ENCODE measurements at regions not wholly inside any gene's neighbourhood (a gene's known extent, or its start where the extent isn't known, plus 50 kb on each side); places are given as distances from the start of the nearest gene placed in this dataset.

GRCh38 chr10:128866551-128866950 lies 600.5 kb upstream of the MGMT start:
- DNase-seq = no peak

DNA sequence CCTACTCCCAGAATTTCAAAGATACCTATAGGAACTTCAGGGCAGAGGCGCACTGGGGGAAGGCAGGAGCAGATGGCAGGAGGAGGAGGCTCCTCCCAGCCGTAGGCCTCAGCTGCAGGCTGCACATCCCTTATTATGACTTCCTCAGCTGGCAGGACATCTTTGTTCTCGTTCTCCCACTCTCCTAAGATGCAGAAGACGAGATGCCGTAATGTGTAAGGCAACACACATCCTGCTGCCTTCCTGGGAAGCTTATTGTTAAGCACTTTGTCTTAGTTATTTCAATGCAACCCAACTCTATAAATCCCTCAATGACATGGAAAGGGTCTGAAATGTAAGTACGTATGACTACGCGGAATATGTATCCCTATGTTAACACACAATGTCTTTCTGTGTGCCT lies 599.8 kb upstream of the MGMT start:
- no peak for DNase-seq

GRCh38 chr10:128867819-128868218 lies 599.2 kb upstream of the MGMT start:
- no peak for DNase-seq

DNA sequence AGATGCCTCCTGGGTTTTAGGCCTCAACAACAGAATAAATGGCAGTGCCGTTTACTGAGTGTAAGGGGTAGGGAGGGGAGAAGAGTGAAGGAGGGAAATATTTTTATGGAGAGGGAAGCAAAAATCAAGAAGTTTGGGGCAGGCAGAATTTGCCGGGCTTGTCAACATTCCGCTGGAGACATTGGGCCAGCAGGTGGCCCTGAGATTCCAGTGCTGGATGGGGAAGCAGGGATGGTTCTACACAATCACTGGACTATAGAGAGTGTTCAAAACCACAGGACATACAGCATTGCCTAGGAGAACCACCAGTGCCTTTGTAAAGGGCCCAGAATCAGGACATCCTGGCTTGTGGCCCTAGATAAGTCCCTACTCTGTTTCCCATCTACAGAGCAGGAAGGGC lies 598.6 kb upstream of the MGMT start:
- DNase-seq = no peak

GRCh38 chr10:128869101-128869749 lies 597.8 kb upstream of the MGMT start:
- no peak for DNase-seq

DNA sequence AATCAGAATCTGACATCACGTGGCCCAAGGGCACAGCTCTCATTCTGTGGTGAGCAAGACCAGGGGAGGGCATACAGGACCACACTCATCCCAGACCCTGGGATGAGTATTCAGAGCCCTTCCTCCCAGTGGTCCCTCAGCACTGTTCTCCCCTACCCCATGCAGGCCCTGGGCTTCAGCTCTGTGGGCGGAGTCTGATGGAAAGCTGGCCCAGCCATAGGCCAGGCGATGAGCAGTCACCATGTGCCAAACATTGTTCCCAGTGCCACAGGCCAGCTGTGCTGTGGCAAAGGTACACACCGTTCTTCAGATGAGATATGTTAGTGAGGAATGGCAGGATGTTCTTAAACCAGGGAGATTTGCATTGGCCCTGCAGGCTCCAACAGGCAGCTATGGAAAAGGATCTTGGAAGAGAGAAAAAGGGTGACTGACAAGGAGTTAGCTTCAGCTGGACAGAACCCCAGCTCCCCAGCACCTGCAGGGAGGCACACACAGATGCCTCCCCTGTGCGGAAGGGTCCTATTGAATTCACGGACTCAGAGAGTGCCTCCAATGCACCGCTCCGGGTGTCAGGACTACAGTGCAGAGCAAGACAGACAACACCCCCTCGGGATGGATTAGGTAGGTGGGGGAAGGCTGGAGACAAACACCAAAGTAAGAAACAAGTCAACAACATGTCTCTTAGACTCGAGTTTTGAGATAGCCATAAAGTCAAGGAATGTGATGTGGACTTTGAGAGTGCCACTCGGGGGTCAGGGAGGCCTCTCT lies 596.0 kb upstream of the MGMT start:
- no peak for DNase-seq

GRCh38 chr10:128871671-128872231 lies 595.3 kb upstream of the MGMT start:
- DNase-seq = no peak

GRCh38 chr10:128873411-128874054 lies 593.5 kb upstream of the MGMT start:
- no peak for DNase-seq

- no peak for DNase-seq
Observed at GRCh38 chr10:128874331-128874730, 592.7 kb upstream of the MGMT start.

DNA sequence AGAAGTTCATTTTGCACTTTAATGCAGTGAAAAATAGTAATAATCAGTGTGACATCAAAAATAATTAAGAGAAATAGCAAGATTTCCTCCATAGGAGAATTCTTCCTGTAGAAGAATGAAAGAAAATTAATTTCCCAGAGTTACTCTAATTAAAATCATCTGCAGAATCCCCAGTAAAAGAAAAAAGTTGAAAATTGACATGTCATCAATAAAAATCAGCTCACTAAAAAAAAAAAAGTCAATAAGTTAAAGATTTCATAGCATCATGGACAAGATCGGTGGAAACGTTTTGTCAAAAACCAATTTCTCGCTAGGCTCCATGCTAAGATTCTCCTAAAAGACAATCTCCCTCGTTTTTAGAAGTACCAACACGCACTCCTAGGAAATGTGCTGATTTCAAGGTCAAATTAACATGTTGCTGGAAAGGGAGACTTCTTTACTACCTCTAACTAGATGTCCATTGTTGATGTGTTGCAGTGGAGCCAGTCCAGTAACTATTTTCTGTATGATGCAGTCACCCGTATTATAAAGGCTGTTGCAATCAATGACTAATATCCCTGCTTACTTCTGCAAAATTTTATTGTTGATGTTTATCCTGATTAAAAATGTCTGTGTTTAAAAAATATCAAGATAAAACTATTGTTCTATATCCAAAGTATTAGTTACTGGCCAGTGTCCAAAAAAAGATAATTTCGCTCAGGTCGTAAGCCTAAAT lies 591.9 kb upstream of the MGMT start:
- DNase-seq = no peak

DNA sequence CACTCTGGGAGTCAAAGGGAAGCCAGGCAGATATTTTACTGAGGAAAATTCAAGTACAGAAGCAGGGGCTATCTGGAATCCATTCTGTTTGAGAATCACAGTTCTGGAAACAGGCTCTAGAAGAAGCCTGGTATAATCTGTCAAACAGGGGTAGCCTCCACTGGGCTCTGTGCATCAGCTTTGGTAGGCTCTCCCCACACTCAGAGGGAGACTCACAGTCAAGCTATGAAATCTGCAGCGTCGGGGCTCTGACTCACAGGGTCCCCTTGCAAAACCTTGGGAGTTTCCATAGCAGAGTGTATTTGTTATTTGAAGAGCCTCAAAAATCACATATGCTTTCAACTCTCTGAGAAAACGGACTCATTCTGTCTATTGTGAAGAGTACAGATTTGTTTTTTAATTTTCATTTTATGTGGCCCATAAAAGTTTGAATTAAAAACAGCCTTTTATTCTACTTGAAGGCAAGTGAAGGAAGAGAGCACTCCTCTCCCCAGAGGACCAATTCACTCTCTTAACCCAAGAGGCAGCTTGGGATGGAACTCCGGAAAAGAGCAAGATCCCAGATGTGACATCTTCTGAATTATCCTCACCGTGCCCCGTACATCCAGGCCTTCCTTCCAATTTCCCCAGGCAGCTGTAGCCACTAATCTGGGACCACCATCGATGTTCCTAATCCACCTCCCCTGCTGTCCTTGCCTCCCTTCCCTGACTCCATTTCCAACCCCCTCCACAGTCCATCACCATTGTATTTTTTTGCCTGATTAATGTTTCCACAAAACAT lies 590.9 kb upstream of the MGMT start:
- DNase-seq = no peak

- no peak for DNase-seq
Observed at GRCh38 chr10:128877141-128877540, 589.9 kb upstream of the MGMT start.

DNA sequence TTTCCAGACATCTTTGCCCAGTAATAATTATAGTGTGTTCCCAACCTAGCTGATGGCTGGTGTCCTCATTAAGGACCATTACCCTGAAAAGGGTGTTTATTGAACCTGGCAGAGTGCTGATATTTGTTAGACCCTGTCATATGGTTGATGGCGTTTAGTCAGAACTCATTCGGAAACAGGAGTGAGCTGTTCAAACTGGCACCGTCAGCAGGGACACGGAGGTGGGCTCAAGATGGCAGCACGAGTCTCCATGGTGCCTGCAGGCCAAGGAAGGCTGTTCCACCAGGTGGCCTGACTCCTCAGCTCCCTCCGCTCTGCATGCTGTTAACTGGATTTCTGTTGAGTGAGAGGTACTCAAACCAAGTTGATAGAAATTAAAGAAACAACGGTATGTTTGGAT lies 589.1 kb upstream of the MGMT start:
- DNase-seq = no peak

DNA sequence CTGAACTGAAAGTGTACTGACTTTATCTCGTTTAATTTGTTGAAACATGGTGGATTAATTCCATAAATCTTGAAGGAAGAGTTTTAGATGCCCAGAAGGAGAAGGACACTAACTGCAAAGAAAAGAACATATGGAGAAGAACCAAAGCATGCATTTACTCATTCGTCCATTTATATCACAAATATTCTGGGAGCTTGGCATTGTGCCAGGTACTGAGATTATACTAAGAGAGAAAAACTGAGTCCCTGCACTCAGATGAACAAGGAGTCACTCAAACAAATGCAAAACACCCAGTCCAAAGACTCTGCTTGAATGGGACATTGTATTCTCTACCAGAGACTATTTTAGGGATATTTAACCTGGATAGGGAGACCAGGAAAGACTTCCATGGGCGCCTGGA lies 588.0 kb upstream of the MGMT start:
- DNase-seq = no peak

GRCh38 chr10:128879441-128880140 lies 587.5 kb upstream of the MGMT start:
- no peak for DNase-seq

DNA sequence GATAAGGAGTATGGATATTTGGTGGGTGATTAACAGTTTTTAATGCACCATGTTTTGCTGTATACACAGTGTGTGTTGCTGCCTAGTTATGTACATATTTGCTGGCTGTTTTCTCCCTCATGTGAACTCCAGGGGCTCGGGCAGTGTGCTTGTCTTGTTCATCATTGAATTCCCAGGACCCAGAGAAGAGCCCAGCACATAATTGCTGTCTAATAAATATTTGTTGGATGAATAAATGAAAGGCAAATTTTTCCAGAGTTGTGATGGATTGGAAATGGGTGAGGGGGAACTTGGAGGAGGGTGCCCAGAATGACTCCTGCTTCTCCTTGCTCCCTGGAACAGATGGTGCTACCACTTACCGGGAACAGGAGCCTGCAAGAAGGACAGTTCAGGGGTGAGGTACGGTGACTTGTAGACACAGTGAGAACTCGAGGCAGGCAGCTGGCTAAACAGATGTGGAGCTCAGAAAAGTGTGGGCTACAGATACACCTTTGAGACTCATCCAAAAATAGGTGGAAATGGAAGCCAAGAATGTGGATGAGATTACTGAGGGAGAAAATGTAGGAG lies 586.8 kb upstream of the MGMT start:
- DNase-seq = no peak

DNA sequence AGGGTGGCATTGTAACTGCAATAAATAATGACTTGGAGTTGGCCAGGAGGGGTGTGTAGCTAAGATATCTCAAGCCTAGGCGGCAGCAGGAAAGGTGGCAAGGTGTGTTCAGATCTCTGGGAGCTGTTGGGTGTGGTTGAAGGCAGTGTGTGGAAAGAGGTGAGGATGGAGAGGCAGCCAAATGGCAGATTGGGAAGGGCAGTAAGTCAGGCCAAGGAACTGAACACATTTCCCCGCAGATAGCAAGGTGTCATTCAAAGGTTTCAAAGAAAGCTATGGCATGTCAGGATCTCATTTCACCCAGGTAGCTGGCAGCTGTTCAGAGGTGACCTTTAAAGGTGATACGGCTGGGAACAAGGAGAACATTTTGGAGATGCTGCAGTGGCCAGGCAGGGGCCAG lies 586.0 kb upstream of the MGMT start:
- DNase-seq = no peak

GRCh38 chr10:128883231-128884032 lies 583.6 kb upstream of the MGMT start:
- DNase-seq = no peak

GRCh38 chr10:128884033-128884425 lies 583.0 kb upstream of the MGMT start:
- no peak for DNase-seq

DNA sequence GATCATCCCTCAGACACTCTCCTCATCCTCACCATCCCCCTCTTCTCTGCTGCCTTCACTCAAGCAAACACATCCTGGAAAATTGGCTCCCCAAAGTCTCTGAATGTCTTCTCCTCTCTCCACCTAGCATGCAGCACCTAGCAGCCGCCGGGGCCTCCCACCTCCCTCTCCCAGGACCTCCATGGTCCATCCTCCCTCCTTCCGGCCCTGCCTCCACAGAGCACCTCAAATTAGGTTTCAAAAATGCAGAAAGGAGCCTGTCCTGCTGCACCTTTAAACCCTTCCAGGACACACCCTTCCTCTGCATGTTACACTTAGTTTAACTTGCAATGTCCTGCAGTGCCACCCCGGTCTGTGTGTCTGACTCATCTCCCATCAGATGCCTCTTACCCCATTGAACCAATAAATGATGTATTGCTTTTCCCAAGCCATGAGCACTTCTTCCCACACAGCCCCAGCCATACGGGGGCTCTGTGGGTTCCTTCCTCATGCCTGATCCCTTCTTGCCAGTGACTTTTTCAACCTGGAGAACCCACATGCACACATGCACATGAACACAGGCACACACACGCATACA lies 582.5 kb upstream of the MGMT start:
- no peak for DNase-seq

All from NCI-H2029 treated with DMSO at 0.1 percent for 48 hours (cell line).